Activated naive CD8-positive, alpha-beta T cell (primary cell): ENCODE measurements at regions not wholly inside any gene's neighbourhood (a gene's known extent, or its start where the extent isn't known, plus 50 kb on each side); places are given as distances from the start of the nearest gene placed in this dataset.
"Not testable (repeated sequence)": the region's sequence is repeated elsewhere in the genome, so short reads cannot be mapped to it uniquely, and the experiment has no call there.

ENCODE experiments used
- H3K27ac Mint-ChIP-seq: one replicate; pipeline ENCODE4 v1.8.0; 2021; ENCODE audit warnings: mixed read lengths
- H3K27me3 Mint-ChIP-seq: one replicate; pipeline ENCODE4 v1.8.0; 2021; ENCODE audit warnings: mixed read lengths
- H3K36me3 Mint-ChIP-seq: one replicate; pipeline ENCODE4 v1.8.0; 2021; ENCODE audit warnings: mixed read lengths
- H3K4me1 Mint-ChIP-seq: one replicate; pipeline ENCODE4 v1.8.0; 2021; ENCODE audit warnings: low read depth, mixed read lengths
- H3K4me3 Mint-ChIP-seq: one replicate; pipeline ENCODE4 v1.8.0; 2021; ENCODE audit warnings: mild to moderate bottlenecking, mixed read lengths
- H3K9me3 Mint-ChIP-seq: one replicate; pipeline ENCODE4 v1.8.0; 2021; ENCODE audit warnings: low read depth, mixed read lengths

GRCh38 chr4:177494791-177495190, 52.6 kb upstream of the AGA start:
- no peaks in the 10 kb centered on the region for H3K27me3 Mint-ChIP-seq
- no peaks in the 10 kb centered on the region for H3K4me1 Mint-ChIP-seq
- no peak overlapping the region for H3K4me3 Mint-ChIP-seq
- H3K27ac Mint-ChIP-seq = no peak overlapping the region
- H3K9me3 Mint-ChIP-seq = no peaks in the 10 kb centered on the region
- H3K36me3 Mint-ChIP-seq = peaks cover 7% of the 10 kb centered on the region

- H3K27me3 Mint-ChIP-seq, H3K4me3 Mint-ChIP-seq, H3K27ac Mint-ChIP-seq, H3K4me1 Mint-ChIP-seq, H3K36me3 Mint-ChIP-seq, H3K9me3 Mint-ChIP-seq: not testable (repeated sequence)
Measured at GRCh38 chr4:177495626-177496025, 53.4 kb upstream of the AGA start.

DNA sequence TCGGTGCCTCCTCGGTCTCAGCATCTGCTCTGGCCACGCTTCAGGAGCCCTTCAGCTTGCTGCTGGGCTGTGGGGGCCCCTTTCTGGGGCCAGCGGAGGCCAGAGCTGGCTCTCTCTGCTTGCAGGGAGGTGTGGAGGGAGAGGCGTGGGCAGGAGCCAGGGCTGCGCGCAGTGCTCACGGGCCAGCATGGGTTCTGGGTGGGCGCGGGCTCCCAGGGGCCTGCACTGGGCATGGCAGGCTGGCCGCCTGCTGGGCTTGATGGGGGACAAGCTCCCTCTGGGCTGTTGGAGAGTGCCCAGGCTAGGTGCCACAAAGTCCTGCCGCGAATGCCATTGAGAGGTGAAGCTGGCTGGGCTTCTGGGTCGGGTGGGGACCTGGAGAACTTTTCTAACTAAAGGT, 57.3 kb upstream of the AGA start:
- no peaks in the 10 kb centered on the region for H3K9me3 Mint-ChIP-seq
- H3K4me3 Mint-ChIP-seq = no peak overlapping the region
- H3K4me1 Mint-ChIP-seq = peaks cover 12% of the 10 kb centered on the region
- H3K36me3 Mint-ChIP-seq = peaks cover 13% of the 10 kb centered on the region
- H3K27me3 Mint-ChIP-seq = no peaks in the 10 kb centered on the region
- no peak overlapping the region for H3K27ac Mint-ChIP-seq

- Mint-ChIP-seq H3K36me3 (peaks cover 14% of the 10 kb centered on the region), H3K4me3 (no peak overlapping the region), H3K27me3 (no peaks in the 10 kb centered on the region), H3K27ac (no peak overlapping the region), H3K4me1 (peaks cover 12% of the 10 kb centered on the region), H3K9me3 (no peaks in the 10 kb centered on the region)
Measured at GRCh38 chr4:177505171-177505615, 63.0 kb upstream of the AGA start.

- Mint-ChIP-seq H3K9me3 (no peaks in the 10 kb centered on the region), H3K4me3 (no peak overlapping the region), H3K36me3 (peaks cover 6% of the 10 kb centered on the region), H3K27ac (no peak overlapping the region), H3K27me3 (no peaks in the 10 kb centered on the region), H3K4me1 (no peaks in the 10 kb centered on the region)
Measured at GRCh38 chr4:177508662-177509061, 66.4 kb upstream of the AGA start.

DNA sequence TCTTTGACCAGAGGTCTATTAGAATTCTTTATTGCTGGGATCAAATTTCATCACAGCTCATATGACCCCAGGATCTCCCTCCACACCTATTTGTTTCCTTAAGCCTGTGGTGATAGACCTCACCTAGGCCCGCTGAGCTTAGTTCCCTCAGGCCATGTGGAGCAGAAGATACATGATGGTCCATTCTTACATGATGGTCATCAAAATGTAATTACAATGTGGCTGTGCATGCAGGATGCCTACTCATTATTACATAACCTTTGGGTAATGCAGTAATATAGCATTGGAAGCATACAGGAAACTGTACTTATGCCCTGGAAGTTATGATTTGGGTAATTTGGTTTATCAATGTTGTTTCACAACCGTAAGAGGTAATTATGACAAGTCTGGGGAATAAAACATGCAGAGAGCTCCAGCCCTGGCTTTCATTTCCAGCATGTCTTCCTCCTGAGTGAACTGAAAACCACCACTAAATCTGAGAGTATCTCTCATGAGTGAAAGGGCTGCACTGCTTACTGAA, 67.0 kb upstream of the AGA start:
- no peaks in the 10 kb centered on the region for H3K4me1 Mint-ChIP-seq
- no peak overlapping the region for H3K27ac Mint-ChIP-seq
- peaks cover 6% of the 10 kb centered on the region for H3K36me3 Mint-ChIP-seq
- H3K9me3 Mint-ChIP-seq = no peaks in the 10 kb centered on the region
- H3K27me3 Mint-ChIP-seq = no peaks in the 10 kb centered on the region
- H3K4me3 Mint-ChIP-seq = no peak overlapping the region

DNA sequence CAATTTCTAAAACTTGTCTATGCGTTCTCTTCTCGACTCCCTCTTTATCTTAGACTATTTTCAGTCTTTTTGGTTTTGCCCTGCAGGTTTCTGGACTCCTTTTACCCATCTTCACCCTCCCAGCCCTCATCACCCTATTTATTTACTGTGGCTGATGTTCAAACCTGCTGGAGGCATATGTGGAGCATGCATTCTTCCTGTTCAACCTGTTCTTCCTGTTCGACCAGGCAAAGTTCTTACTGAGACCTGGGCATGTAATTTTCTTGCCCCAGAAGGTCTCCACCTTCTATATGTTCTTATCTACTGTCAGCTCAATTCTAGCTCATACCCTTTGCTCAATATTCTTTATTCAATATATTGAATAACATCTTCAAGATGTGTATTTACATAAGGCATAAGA, 69.4 kb upstream of the AGA start:
- Mint-ChIP-seq H3K27ac (no peak overlapping the region), H3K4me3 (no peak overlapping the region), H3K36me3 (peaks cover 3% of the 10 kb centered on the region), H3K4me1 (no peaks in the 10 kb centered on the region), H3K9me3 (no peaks in the 10 kb centered on the region), H3K27me3 (no peaks in the 10 kb centered on the region)

DNA sequence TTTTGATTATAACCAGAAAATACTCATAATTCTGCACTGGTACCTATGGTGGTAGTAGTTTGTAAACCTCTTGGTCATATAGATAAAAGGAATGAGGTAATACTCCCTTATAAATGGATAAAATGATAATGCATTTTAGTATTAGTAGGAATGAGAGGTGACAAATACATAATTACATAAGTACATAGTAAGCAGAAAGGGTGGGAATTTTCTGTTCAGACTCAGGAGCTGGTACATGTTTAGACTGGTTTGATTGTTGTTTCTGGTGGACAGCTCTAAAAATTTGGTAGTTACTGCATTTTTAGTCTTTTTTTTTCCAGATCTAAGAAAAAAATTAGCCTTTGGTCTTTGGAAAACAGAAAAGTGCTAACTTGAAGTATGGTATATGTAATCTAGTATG, 70.4 kb upstream of the AGA start:
- peaks cover 3% of the 10 kb centered on the region for H3K36me3 Mint-ChIP-seq
- H3K9me3 Mint-ChIP-seq = no peaks in the 10 kb centered on the region
- no peak overlapping the region for H3K4me3 Mint-ChIP-seq
- H3K27ac Mint-ChIP-seq = no peak overlapping the region
- H3K27me3 Mint-ChIP-seq = no peaks in the 10 kb centered on the region
- H3K4me1 Mint-ChIP-seq = no peaks in the 10 kb centered on the region

GRCh38 chr4:177517862-177518261, 75.6 kb upstream of the AGA start:
- Mint-ChIP-seq H3K27ac (no peak overlapping the region), H3K4me3 (no peak overlapping the region), H3K9me3 (peaks cover 11% of the 10 kb centered on the region), H3K27me3 (no peaks in the 10 kb centered on the region), H3K36me3 (peaks cover 4% of the 10 kb centered on the region), H3K4me1 (no peaks in the 10 kb centered on the region)

GRCh38 chr4:177519481-177520260, 77.4 kb upstream of the AGA start:
- Mint-ChIP-seq H3K27ac (no peak overlapping the region), H3K4me3 (no peak overlapping the region), H3K9me3 (peaks cover 14% of the 10 kb centered on the region), H3K27me3 (no peaks in the 10 kb centered on the region), H3K4me1 (no peaks in the 10 kb centered on the region), H3K36me3 (peaks cover 4% of the 10 kb centered on the region)

DNA sequence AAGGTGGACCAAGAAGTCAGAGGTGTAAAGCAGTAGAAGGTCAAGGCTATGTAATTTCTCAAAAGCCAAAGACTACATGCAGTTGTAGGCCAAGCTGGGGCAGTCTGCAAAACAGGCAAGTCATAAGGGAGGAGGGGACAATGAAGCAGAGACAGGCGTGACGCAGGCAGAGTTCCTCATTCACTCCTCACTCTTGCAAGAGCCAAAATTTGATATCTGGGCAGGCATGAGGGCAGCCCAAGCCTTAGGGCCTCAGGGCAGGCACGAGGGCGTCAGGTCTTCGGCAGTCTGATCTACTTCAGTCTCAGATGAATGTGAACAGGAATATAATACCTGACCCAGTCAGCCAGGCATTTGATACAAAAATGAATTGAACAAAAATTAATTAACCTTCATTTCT, 86.4 kb upstream of the AGA start:
- no peak overlapping the region for H3K27ac Mint-ChIP-seq

GRCh38 chr4:177530561-177530960, 88.3 kb upstream of the AGA start:
- H3K27me3 Mint-ChIP-seq = no peaks in the 10 kb centered on the region
- no peaks in the 10 kb centered on the region for H3K9me3 Mint-ChIP-seq
- H3K36me3 Mint-ChIP-seq = no peaks in the 10 kb centered on the region
- no peaks in the 10 kb centered on the region for H3K4me1 Mint-ChIP-seq
- no peak overlapping the region for H3K4me3 Mint-ChIP-seq
- no peak overlapping the region for H3K27ac Mint-ChIP-seq

More for the DNA sequence above, 86.4 kb upstream of the AGA start:
- Mint-ChIP-seq H3K4me1 (no peaks in the 10 kb centered on the region), H3K36me3 (no peaks in the 10 kb centered on the region), H3K9me3 (no peaks in the 10 kb centered on the region), H3K4me3 (no peak overlapping the region), H3K27me3 (no peaks in the 10 kb centered on the region)

- Mint-ChIP-seq H3K9me3 (no peaks in the 10 kb centered on the region), H3K36me3 (no peaks in the 10 kb centered on the region), H3K4me1 (no peaks in the 10 kb centered on the region), H3K27me3 (no peaks in the 10 kb centered on the region), H3K4me3 (no peak overlapping the region), H3K27ac (no peak overlapping the region)
Measured at GRCh38 chr4:177532358-177532757, 90.1 kb upstream of the AGA start.

DNA sequence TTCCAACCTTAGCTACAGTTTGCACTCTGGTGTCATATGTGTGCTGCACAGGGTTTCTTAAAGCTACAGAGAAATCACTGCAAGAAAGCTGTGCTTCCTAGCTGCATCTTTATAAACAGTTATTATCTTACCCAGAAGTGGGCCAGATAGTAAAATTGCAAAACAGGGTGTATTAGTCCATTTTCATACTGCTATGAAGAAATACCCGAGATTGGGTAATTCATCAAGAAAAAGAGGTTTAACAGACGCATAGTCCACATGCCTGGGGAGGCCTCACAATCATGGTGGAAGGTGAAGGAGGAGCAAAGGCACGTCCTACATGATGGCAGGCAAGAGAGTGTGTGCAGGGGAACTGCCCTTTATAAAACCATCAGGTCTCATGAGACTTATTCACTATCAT, 92.6 kb upstream of the AGA start:
- not testable (repeated sequence) for H3K4me1 Mint-ChIP-seq, H3K27me3 Mint-ChIP-seq, H3K27ac Mint-ChIP-seq, H3K4me3 Mint-ChIP-seq, H3K9me3 Mint-ChIP-seq, H3K36me3 Mint-ChIP-seq

DNA sequence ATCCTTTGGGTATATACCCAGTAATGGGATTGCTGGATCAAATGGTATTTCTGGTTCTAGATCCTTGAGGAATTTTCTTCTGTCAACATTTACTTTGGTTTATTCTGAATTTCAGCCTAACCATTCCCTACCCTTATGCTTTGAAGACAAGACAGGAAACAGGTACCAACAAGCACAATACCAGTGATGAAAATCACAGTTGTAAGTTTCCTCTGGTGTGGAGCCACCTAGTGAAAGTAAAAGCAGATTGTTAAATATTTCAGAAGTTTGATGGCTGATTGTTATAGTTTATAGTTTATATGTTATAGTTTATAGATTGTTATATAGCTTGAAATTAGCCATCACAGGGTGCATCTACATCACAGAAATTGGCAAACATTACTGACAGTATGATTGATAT, 104.5 kb upstream of the AGA start:
- Mint-ChIP-seq H3K27me3 (no peaks in the 10 kb centered on the region), H3K36me3 (no peaks in the 10 kb centered on the region), H3K4me3 (no peak overlapping the region), H3K9me3 (no peaks in the 10 kb centered on the region), H3K27ac (no peak overlapping the region), H3K4me1 (no peaks in the 10 kb centered on the region)

GRCh38 chr4:177547985-177548384, 105.7 kb upstream of the AGA start:
- no peak overlapping the region for H3K4me3 Mint-ChIP-seq
- H3K27me3 Mint-ChIP-seq = no peaks in the 10 kb centered on the region
- H3K36me3 Mint-ChIP-seq = no peaks in the 10 kb centered on the region
- no peaks in the 10 kb centered on the region for H3K9me3 Mint-ChIP-seq
- H3K27ac Mint-ChIP-seq = no peak overlapping the region
- H3K4me1 Mint-ChIP-seq = no peaks in the 10 kb centered on the region
